HCT116 (cell line): ENCODE measurements at regions not wholly inside any gene's neighbourhood (a gene's known extent, or its start where the extent isn't known, plus 50 kb on each side); places are given as distances from the start of the nearest gene placed in this dataset.

Experiments
- ATAC-seq: fragments of 200-7000 bp; cut with Tn5 transposase; 2 replicates; pipeline ENCODE4 v1.9.1; 2020; ENCODE audit warnings: mild to moderate bottlenecking, moderate library complexity
- BruUV-seq: library from RNA; stranded (reverse); fragments of 400-500 nt; replicated peaks from 2 replicates; lab custom pipeline; 2021; lab: Mats Ljungman, UMichigan
- CTCF ChIA-PET: fragments of 300-600 bp; sonication (Branson Sonifier 250); formaldehyde crosslinking; loops from one replicate; lab custom pipeline; 2021; ENCODE audit warnings: antibody characterized with exemption; lab: Charles Lee
- POLR2A ChIA-PET: fragments of 300-600, 350-600 bp; sonication (Branson Sonifier 250); formaldehyde crosslinking; loops from one replicate; lab custom pipeline; 2021; ENCODE audit warnings: antibody characterized with exemption; lab: Charles Lee
- RAD21 ChIA-PET, 2 experiments: fragments of 300-600 bp; sonication (Branson Sonifier 250); formaldehyde crosslinking; loops; one replicate each; lab custom pipeline; 2023; ENCODE audit warnings: low total read pairs in 2 of 2; ENCODE audit not compliant: uncharacterized antibody in 2 of 2, unreplicated experiment in 2 of 2, low non-redundant PET in 1 of 2; lab: Charles Lee
- DNase-seq: peaks from one replicate; pipeline ENCODE4 v3.0.0-alpha.2; 2010; ENCODE audit warnings: low read depth, low spot score
- H2AFZ ChIP-seq: fragments of 200-600 bp; shearing (Covaris generic), sonication (generic); 2 replicates; pipeline ENCODE4 v1.6.1; 2017; ENCODE audit warnings: low read depth, mixed run types, mixed read lengths, antibody characterized with exemption, low read length; ENCODE audit not compliant: poor library complexity, severe bottlenecking
- H3K27ac ChIP-seq: 2 replicates; pipeline ENCODE4 v1.5.1; 2012; ENCODE audit warnings: low read depth, low read length
- H3K27me3 ChIP-seq: fragments of 200-600 bp; sonication (generic); 2 replicates; pipeline ENCODE4 v1.6.1; 2016; ENCODE audit warnings: mixed run types, low read length, mixed read lengths; ENCODE audit not compliant: insufficient read depth
- H3K36me3 ChIP-seq, 2 experiments: fragments of 200-500 bp in 1 of 2; fragments of 200-600 bp in 1 of 2; sonication (Bioruptor generic) in 1 of 2; sonication (generic) in 1 of 2; 2 replicates each; pipeline versions ENCODE4 v1.5.1 to v1.6.1; 2014 to 2016; ENCODE audit warnings: low read length in 2 of 2, inconsistent platforms in 1 of 2, mixed read lengths in 1 of 2, mixed run types in 1 of 2; ENCODE audit not compliant: insufficient read depth in 2 of 2, control insufficient read depth in 1 of 2
- H3K4me1 ChIP-seq, 2 experiments: fragments of 200-600 bp in 1 of 2; sonication (generic) in 1 of 2; 2 replicates each; pipeline versions ENCODE4 v1.5.1 to v1.6.1; 2012 to 2017; ENCODE audit warnings: low read length in 2 of 2, inconsistent platforms in 1 of 2, mild to moderate bottlenecking in 1 of 2, mixed read lengths in 1 of 2, mixed run types in 1 of 2, moderate library complexity in 1 of 2; ENCODE audit not compliant: insufficient read depth in 2 of 2, control insufficient read depth in 1 of 2
- H3K4me2 ChIP-seq: fragments of 200-600 bp; sonication (generic); 2 replicates; pipeline ENCODE4 v1.6.1; 2017; ENCODE audit warnings: mixed run types, low read length, mixed read lengths
- H3K4me3 ChIP-seq, 2 experiments: fragments of 200-600 bp in 1 of 2; sonication (generic) in 1 of 2; replicated peaks in 1 of 2; 2 replicates each; pipeline ENCODE4 v1.5.1; 2011 to 2016; ENCODE audit warnings: low read length in 2 of 2, control low read depth in 1 of 2, low read depth in 1 of 2, mild to moderate bottlenecking in 1 of 2, mixed read lengths in 1 of 2, mixed run types in 1 of 2
- H3K79me2 ChIP-seq: fragments of 200-600 bp; sonication (generic); 2 replicates; pipeline ENCODE4 v1.6.1; 2017; ENCODE audit warnings: mild to moderate bottlenecking, mixed run types, low read length, moderate library complexity, mixed read lengths; ENCODE audit not compliant: insufficient read depth
- H3K9ac ChIP-seq: fragments of 200-600 bp; sonication (generic); 2 replicates; pipeline ENCODE4 v1.6.1; 2016; ENCODE audit warnings: low read length, mixed read lengths
- H3K9me2 ChIP-seq: fragments of 200-600 bp; sonication (generic), shearing (Covaris generic); 2 replicates; pipeline ENCODE4 v1.6.1; 2017; ENCODE audit warnings: mixed run types, mild to moderate bottlenecking, moderate library complexity; ENCODE audit not compliant: insufficient read depth
- H3K9me3 ChIP-seq, 2 experiments: fragments of 200-500 bp in 1 of 2; fragments of 200-600 bp in 1 of 2; sonication (Bioruptor generic) in 1 of 2; sonication (generic) in 1 of 2; 2 replicates each; pipeline ENCODE4 v1.6.1; 2014 to 2017; ENCODE audit warnings: low read length in 2 of 2, mixed read lengths in 2 of 2, inconsistent platforms in 1 of 2, low read depth in 1 of 2, mild to moderate bottlenecking in 1 of 2, mixed run types in 1 of 2, moderate library complexity in 1 of 2; ENCODE audit not compliant: control insufficient read depth in 1 of 2, insufficient read depth in 1 of 2
- H4K20me1 ChIP-seq: fragments of 200-600 bp; sonication (generic), shearing (Covaris generic); 2 replicates; pipeline ENCODE4 v1.6.1; 2017; ENCODE audit warnings: mixed run types, mild to moderate bottlenecking, moderate library complexity; ENCODE audit not compliant: insufficient read depth
- CBX3 ChIP-seq: IDR thresholded peaks from 2 replicates; pipeline ENCODE4 v1.6.1; 2012; ENCODE audit warnings: low read depth
- EZH2 ChIP-seq: fragments of 200-600 bp; sonication (generic); IDR thresholded peaks from 2 replicates; pipeline ENCODE4 v1.6.1; 2017; ENCODE audit warnings: antibody characterized with exemption, mixed run types
- EZH2phosphoT487 ChIP-seq: fragments of 200-600 bp; IDR thresholded peaks from 2 replicates; pipeline ENCODE4 v1.6.1; 2018; ENCODE audit warnings: antibody characterized with exemption, borderline replicate concordance
- POLR2A ChIP-seq: IDR thresholded peaks from 2 replicates; pipeline ENCODE4 v1.7.0; 2011; ENCODE audit warnings: borderline replicate concordance; ENCODE audit not compliant: insufficient read depth, insufficient read length; ENCODE audit errors: extremely low read depth
- POLR2AphosphoS5 ChIP-seq: IDR thresholded peaks from 2 replicates; pipeline ENCODE4 v1.6.1; 2011; ENCODE audit warnings: mild to moderate bottlenecking, low read depth, low read length, moderate library complexity
- SIN3A ChIP-seq: IDR thresholded peaks from 2 replicates; pipeline ENCODE4 v1.6.1; 2012; ENCODE audit warnings: low read depth
- SP1 ChIP-seq: IDR thresholded peaks from 2 replicates; pipeline ENCODE4 v1.6.1; 2012; ENCODE audit warnings: low read depth
- SRF ChIP-seq: IDR thresholded peaks from 2 replicates; pipeline ENCODE4 v1.6.1; 2012; ENCODE audit warnings: low read depth
- ZFX ChIP-seq: fragments of 450-650 bp; IDR thresholded peaks from 2 replicates; pipeline ENCODE4 v1.6.1; 2017
- ZNF274 ChIP-seq: fragments of 200-500 bp; sonication (Bioruptor generic); IDR thresholded peaks from 2 replicates; pipeline ENCODE4 v1.6.1; 2014; ENCODE audit warnings: mild to moderate bottlenecking, low read depth, low read length, inconsistent platforms
- intact Hi-C: fragments of 100-400 bp; cut with micrococcal nuclease; formaldehyde crosslinking; loops from 2 replicates; pipeline ENCODE4 v1.10.0; 2022
- TF ChIP-seq, protein P1 (sequence below): IDR thresholded peaks from 2 replicates; pipeline ENCODE4 v1.6.1; 2011; ENCODE audit warnings: mild to moderate bottlenecking, low read length, moderate library complexity; ENCODE audit not compliant: insufficient replicate concordance; ENCODE audit errors: extremely low read depth
- TF ChIP-seq, protein P2 (sequence below): IDR thresholded peaks from 2 replicates; pipeline ENCODE4 v1.6.1; 2012

DNA sequence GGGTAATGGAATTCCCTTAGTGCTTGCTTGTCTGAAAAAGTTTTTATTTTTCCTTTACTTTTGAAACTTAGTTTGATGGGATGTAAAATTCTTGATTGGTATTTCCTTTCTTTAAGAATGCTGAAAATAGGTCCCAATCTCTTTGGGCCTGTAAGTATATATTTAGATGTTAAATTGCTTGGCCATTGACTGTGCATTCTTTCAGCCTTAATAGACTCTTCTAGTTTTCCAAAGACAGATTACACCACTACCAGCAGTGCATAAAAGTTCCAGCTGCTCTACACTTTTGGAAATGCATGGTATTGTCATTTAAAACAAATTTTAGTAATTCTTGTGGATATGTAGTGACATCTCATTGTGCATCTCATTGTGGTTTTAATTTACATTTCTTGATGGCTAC is 464.8 kb upstream of the USP24 start:
- ChIA-PET CTCF (no interaction called here), POLR2A (no interaction called here), RAD21 (no interaction called here)
- Histone ChIP-seq H3K4me3 (no peak overlapping the region), H3K4me2 (no peak overlapping the region), H3K9me2 (no peaks in the 10 kb centered on the region), H3K4me1 (no peaks in the 10 kb centered on the region), H3K27me3 (no peaks in the 10 kb centered on the region), H3K9me3 (no peaks in the 10 kb centered on the region), H2AFZ (no peak overlapping the region), H3K79me2 (no peaks in the 10 kb centered on the region), H3K36me3 (no peaks in the 10 kb centered on the region), H3K27ac (no peak overlapping the region), H4K20me1 (no peaks in the 10 kb centered on the region), H3K9ac (no peak overlapping the region)
- DNase-seq (no peak), ATAC-seq (no peak)
- no TSS peak for BruUV-seq
- no peak for TF ChIP-seq POLR2A
- intact Hi-C loops: no loop called here

DNA sequence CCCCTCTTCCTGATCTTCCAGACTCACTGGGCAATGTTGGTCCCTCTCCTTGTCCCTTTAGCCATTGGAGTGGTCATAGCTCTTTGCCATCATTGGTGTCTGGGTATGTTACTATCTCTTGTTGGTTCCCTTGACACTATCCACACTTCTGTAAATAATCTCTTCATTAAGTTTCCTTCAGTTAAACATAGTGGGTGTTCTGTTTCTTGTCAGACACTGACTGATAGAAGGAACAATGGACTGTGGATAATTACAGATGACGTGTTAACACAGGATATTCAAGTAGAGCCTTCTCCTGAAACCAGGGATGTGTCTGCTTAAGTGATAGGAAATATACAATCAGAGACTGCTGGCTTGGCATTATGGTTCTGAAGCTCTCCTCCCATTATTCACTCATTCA is 458.3 kb upstream of the USP24 start:
- Histone ChIP-seq H3K4me2 (no peak overlapping the region), H3K27me3 (no peaks in the 10 kb centered on the region), H4K20me1 (no peaks in the 10 kb centered on the region), H3K9ac (no peak overlapping the region), H3K36me3 (no peaks in the 10 kb centered on the region), H3K4me3 (no peak overlapping the region), H3K79me2 (no peaks in the 10 kb centered on the region), H3K9me2 (no peaks in the 10 kb centered on the region), H3K4me1 (no peaks in the 10 kb centered on the region), H3K9me3 (no peaks in the 10 kb centered on the region), H3K27ac (no peak overlapping the region), H2AFZ (no peak overlapping the region)
- ChIA-PET CTCF (no interaction called here), RAD21 (no interaction called here), POLR2A (no interaction called here)
- TF ChIP-seq ZFX: no peak
- TF ChIP-seq POLR2AphosphoS5: no peak
- TF ChIP-seq, protein P1, sequence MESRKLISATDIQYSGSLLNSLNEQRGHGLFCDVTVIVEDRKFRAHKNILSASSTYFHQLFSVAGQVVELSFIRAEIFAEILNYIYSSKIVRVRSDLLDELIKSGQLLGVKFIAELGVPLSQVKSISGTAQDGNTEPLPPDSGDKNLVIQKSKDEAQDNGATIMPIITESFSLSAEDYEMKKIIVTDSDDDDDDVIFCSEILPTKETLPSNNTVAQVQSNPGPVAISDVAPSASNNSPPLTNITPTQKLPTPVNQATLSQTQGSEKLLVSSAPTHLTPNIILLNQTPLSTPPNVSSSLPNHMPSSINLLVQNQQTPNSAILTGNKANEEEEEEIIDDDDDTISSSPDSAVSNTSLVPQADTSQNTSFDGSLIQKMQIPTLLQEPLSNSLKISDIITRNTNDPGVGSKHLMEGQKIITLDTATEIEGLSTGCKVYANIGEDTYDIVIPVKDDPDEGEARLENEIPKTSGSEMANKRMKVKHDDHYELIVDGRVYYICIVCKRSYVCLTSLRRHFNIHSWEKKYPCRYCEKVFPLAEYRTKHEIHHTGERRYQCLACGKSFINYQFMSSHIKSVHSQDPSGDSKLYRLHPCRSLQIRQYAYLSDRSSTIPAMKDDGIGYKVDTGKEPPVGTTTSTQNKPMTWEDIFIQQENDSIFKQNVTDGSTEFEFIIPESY: no peak
- TF ChIP-seq EZH2: no peak
- TF ChIP-seq, protein P2, sequence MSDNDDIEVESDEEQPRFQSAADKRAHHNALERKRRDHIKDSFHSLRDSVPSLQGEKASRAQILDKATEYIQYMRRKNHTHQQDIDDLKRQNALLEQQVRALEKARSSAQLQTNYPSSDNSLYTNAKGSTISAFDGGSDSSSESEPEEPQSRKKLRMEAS: no peak
- TF ChIP-seq ZNF274: no peak
- no peak for TF ChIP-seq CBX3
- no peak for TF ChIP-seq SRF
- no peak for TF ChIP-seq EZH2phosphoT487
- TF ChIP-seq SP1: no peak
- no peak for TF ChIP-seq SIN3A
- no TSS peak for BruUV-seq
- DNase-seq: no peak
- intact Hi-C loops: no loop called here
- ATAC-seq: no peak
